D721Med (cell line): ENCODE measurements at regions not wholly inside any gene's neighbourhood (a gene's known extent, or its start where the extent isn't known, plus 50 kb on each side); places are given as distances from the start of the nearest gene placed in this dataset.

Experiments
- DNase-seq: peaks from one replicate; pipeline ENCODE4 v3.0.0; 2011; ENCODE audit warnings: low spot score; ENCODE audit not compliant: insufficient read length
- FAIRE-seq: peaks from 2 replicates; lab custom pipeline; 2011; peaks lifted over from hg19 to GRCh38; lab: Jason Lieb, UNC
- TF ChIP-seq, protein P1 (sequence below): IDR thresholded peaks from 2 replicates; pipeline ENCODE4 v1.5.1; 2012; ENCODE audit warnings: mild to moderate bottlenecking, control low read depth; ENCODE audit not compliant: insufficient read depth; ENCODE audit errors: missing control alignments

DNA sequence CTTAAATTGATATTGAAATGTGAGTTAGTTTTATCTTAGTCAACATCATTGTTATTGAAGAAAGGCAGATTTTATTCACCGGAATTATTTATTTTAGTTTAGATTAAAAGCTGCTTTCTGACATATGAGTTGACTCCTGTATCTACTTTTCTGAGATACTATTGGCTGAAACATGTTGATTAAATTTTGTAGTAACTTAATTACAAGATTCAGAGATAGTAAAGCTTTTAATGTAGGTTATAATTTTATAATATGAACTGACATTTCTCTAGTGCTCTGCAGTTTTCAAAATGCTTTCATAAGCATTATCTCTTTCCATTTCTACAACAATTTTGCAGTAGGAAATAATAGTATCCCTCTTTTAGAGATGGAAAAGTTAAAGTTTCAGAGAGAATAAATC lies 616.0 kb downstream of the USP25 start:
- no peak for FAIRE-seq
- TF ChIP-seq, protein P1, sequence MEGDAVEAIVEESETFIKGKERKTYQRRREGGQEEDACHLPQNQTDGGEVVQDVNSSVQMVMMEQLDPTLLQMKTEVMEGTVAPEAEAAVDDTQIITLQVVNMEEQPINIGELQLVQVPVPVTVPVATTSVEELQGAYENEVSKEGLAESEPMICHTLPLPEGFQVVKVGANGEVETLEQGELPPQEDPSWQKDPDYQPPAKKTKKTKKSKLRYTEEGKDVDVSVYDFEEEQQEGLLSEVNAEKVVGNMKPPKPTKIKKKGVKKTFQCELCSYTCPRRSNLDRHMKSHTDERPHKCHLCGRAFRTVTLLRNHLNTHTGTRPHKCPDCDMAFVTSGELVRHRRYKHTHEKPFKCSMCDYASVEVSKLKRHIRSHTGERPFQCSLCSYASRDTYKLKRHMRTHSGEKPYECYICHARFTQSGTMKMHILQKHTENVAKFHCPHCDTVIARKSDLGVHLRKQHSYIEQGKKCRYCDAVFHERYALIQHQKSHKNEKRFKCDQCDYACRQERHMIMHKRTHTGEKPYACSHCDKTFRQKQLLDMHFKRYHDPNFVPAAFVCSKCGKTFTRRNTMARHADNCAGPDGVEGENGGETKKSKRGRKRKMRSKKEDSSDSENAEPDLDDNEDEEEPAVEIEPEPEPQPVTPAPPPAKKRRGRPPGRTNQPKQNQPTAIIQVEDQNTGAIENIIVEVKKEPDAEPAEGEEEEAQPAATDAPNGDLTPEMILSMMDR, result no peak

DNA sequence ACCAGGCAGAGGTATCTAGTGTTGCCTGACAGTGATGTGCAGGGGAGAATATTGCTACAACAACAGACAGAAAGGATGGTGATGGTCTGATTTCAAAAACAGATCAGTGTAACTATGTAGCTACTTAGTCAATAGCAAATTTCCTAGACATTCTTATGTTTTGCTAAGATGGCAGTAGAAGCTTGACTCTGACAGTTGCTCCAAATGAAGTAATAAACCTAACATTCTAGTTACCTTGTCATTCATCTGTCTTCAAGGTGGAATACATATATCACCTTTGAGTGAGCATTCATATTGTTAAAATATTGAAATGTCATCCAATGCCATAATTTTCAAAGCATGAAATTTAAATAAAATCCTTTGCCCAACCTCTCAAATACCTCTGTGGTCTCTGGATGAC lies 617.4 kb downstream of the USP25 start:
- TF ChIP-seq, protein P1, result no peak
- no peak for DNase-seq
- FAIRE-seq, result no peak

More for the DNA sequence above, 616.0 kb downstream of the USP25 start:
- no peak for DNase-seq

DNA sequence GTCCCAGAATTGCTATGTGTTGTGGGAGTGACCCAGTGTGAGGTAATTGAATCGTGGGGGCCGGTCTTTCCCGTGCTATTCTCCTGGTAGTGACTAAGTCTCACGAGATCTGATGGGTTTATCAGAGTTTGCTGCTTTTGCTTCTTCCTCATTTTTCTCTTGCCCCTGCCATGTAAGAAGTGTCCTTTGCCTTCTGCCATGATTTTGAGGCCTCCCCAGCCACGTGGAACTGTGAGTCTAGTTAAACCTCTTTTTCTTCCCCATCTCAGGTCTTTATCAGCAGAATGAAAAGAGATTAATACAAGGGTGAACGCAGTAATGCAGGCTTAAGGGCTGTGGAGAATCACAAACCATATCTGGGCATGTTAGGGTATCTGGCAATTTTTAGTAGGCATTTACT lies 624.0 kb downstream of the USP25 start:
- DNase-seq (no peak), FAIRE-seq (no peak)

DNA sequence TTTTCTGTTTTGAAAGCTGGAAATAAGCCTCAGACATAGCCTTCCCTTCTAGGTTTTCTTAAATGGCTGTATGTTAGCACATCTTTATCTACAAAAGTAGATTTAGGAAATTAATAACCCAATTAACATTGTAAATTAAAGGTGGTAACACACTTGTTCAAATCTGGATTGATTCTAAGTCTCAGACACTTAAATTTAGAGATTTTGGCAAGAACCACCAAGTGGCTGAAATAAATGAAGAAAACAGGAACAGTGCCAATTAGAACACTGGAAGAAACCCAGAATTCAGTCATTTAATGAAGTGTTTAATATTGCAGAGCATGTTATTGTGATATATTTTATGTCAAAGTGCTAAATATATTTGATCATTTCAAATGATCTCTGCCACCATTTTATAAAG lies 628.2 kb downstream of the USP25 start:
- TF ChIP-seq, protein P1, result no peak
- FAIRE-seq (no peak), DNase-seq (no peak)

More for the DNA sequence above, 624.0 kb downstream of the USP25 start:
- TF ChIP-seq, protein P1, result no peak

DNA sequence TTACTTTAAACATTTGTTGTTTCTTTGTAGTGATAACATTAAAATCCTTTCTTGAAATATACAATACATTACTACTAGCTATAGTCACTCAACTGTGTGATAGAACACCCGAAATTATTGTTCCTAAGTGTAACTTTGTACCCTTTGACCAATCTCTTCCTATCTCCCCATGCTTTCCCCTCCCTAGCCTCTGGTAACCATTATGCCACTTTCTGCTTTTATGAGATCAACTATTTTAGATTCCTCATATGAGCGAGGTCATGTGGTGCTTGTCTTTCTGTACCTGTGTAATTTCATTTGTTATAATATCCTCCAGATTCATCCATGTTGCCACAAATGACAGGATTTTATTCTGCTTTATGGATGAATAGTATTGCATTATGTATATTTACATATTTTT lies 629.0 kb downstream of the USP25 start:
- no peak for FAIRE-seq
- TF ChIP-seq, protein P1, result no peak

DNA sequence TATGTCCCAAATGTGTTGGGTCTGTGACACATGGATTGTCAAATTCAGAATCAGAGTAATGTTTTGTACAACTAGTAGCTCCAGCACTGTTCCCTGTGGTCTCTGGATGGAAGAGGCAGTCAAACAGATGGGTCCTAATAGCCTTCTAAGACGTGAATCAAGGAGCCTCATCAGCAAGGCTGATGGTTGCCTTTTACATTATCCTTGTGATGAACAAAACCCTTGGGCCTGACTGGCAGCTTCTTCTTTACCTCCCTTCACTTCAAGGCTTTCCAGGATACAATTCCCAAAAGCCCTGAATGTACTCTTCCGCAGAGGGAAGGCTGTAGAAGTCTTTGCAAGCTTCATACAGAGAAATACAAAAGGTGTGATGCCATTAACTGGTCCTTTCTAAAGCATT lies 633.3 kb downstream of the USP25 start:
- no peak for DNase-seq
- no peak for FAIRE-seq

More for the DNA sequence above, 629.0 kb downstream of the USP25 start:
- DNase-seq, result no peak

DNA sequence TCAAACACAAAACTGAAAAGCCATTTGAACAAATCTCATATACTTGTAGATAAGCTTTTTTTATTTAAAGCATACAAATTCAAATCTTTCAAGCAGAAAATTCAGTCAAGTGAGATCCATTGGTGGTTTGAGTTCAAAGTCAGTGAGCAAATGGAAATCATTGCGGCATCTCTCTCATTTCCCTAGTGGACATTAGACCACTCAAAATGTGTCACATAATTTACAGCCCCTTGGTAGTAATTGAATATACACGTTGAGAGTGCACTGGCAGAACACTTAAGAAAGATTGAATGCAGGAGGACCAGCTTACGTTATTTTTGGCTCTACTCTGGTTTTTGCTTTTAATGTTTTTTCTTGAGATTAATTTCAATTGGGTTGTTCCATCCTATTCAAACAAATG lies 633.7 kb downstream of the USP25 start:
- FAIRE-seq (no peak), DNase-seq (no peak)
- TF ChIP-seq, protein P1, result no peak

More for the DNA sequence above, 633.3 kb downstream of the USP25 start:
- TF ChIP-seq, protein P1, result no peak
